Dermis microvascular lymphatic vessel endothelial cell (primary cell): ENCODE measurements at regions not wholly inside any gene's neighbourhood (a gene's known extent, or its start where the extent isn't known, plus 50 kb on each side); places are given as distances from the start of the nearest gene placed in this dataset.

ENCODE experiments used
- DNase-seq, 2 donors: peaks; one replicate each; pipeline versions ENCODE4 v3.0.0 to v3.0.0-alpha.2; 2010; ENCODE audit warnings: low read depth in 2 of 2

- no peak for DNase-seq
Measured at GRCh38 chr21:20511216-20511880, 486.9 kb upstream of the NCAM2 start.

GRCh38 chr21:20515446-20515845 lies 482.8 kb upstream of the NCAM2 start:
- no peak for DNase-seq

GRCh38 chr21:20519076-20519475 lies 479.1 kb upstream of the NCAM2 start:
- no peak for DNase-seq

- DNase-seq: no peak
Measured at GRCh38 chr21:20522611-20523010, 475.6 kb upstream of the NCAM2 start.

GRCh38 chr21:20523191-20523590 lies 475.0 kb upstream of the NCAM2 start:
- DNase-seq: no peak

GRCh38 chr21:20527731-20528460 lies 470.3 kb upstream of the NCAM2 start:
- DNase-seq: no peak

GRCh38 chr21:20537130-20537529 lies 461.1 kb upstream of the NCAM2 start:
- no peak for DNase-seq

- DNase-seq: no peak
Measured at GRCh38 chr21:20538039-20538658, 460.1 kb upstream of the NCAM2 start.

- no peak for DNase-seq
Measured at GRCh38 chr21:20545454-20545853, 452.8 kb upstream of the NCAM2 start.

GRCh38 chr21:20551939-20552338 lies 446.3 kb upstream of the NCAM2 start:
- DNase-seq: no peak

- no peak for DNase-seq
Measured at GRCh38 chr21:20554785-20555184, 443.4 kb upstream of the NCAM2 start.

- no peak for DNase-seq
Measured at GRCh38 chr21:20570824-20571232, 427.4 kb upstream of the NCAM2 start.

- DNase-seq: no peak
Measured at GRCh38 chr21:20572582-20572981, 425.6 kb upstream of the NCAM2 start.

- no peak for DNase-seq
Measured at GRCh38 chr21:20581361-20581760, 416.8 kb upstream of the NCAM2 start.

GRCh38 chr21:20591284-20591683 lies 406.9 kb upstream of the NCAM2 start:
- no peak for DNase-seq

- DNase-seq: no peak
Measured at GRCh38 chr21:20592463-20592862, 405.7 kb upstream of the NCAM2 start.

GRCh38 chr21:20603236-20603635 lies 395.0 kb upstream of the NCAM2 start:
- no peak for DNase-seq

- DNase-seq: no peak
Measured at GRCh38 chr21:20611008-20611407, 387.2 kb upstream of the NCAM2 start.

- no peak for DNase-seq
Measured at GRCh38 chr21:20613654-20614053, 384.6 kb upstream of the NCAM2 start.

GRCh38 chr21:20617130-20617529 lies 381.1 kb upstream of the NCAM2 start:
- no peak for DNase-seq

GRCh38 chr21:20618878-20619277 lies 379.3 kb upstream of the NCAM2 start:
- DNase-seq: no peak

GRCh38 chr21:20627594-20627993 lies 370.6 kb upstream of the NCAM2 start:
- DNase-seq: no peak

- no peak for DNase-seq
Measured at GRCh38 chr21:20631633-20632032, 366.6 kb upstream of the NCAM2 start.
